Epithelial cell of proximal tubule (primary cell): ENCODE measurements at regions not wholly inside any gene's neighbourhood (a gene's known extent, or its start where the extent isn't known, plus 50 kb on each side); places are given as distances from the start of the nearest gene placed in this dataset.

Source experiments
- DNase-seq: peaks from one replicate; pipeline ENCODE4 v3.0.0-alpha.2; 2011; ENCODE audit warnings: low read depth
- H3K4me3 ChIP-seq: 2 replicates; pipeline ENCODE4 v1.5.1; 2011; ENCODE audit warnings: low read depth, mild to moderate bottlenecking, low read length
- CTCF ChIP-seq: conservative IDR thresholded peaks from 2 replicates; pipeline ENCODE4 v1.5.1; 2012; ENCODE audit warnings: low read depth, mild to moderate bottlenecking, low read length

DNA sequence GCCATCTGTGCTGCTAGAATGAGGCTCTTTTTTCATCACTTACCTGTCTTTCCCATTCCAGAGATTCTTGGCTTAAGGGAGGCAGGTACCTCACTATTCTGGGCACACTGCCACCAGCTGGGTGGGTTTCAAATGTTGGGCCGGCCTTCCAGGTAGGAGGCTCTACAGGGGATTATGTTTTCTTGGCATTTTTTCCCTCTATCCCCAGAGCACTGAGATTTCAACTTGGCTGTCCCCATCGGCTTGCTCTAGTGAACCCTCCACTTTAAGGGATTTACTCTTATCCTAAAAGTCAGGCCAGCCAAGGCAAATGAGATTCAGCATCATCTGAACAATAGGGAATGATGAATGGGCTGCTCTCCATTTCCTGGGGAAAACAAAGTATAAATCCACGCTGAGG is 710.1 kb upstream of the CELF2 start:
- no peak for TF ChIP-seq CTCF
- DNase-seq = no peak
- no peak overlapping the region for H3K4me3 ChIP-seq

DNA sequence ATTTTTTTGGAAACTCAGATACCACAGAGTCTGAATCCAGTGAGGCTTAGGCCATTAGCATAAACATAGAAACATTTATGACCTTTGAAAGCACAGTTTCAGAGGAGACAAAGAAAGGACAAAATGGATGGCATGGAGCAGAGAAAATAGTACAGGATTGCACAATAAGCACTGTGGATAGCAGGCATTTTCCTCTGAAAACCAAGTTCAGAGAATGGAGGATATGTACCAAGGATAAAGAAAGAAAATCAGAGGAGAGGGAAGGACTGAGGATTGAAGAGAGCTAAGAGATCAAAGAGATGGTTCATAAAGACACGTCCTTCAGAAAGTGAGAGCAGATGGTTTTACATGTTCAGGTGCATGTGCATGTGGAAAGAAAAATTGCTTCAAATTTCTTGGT is 707.2 kb upstream of the CELF2 start:
- no peak for TF ChIP-seq CTCF
- no peak for DNase-seq
- H3K4me3 ChIP-seq = no peak overlapping the region

DNA sequence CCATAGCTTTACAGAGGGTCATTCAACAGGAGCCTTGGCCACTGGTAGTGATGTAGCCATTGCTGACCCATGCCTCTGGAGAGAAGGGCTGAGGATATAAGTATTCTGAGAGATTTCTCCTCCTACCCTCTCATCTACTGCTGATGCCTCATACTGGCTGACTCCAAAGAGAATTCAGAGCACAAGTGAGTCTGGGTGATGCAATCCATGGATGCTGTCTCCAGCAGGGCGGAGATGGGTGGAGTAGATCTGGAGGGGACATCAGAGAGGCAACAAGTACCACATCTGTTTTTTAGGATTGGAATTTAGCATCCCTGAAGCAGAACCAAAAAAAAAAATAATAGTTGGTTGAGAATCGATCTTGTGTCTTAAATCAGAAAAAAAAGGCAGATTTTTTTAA is 705.7 kb upstream of the CELF2 start:
- H3K4me3 ChIP-seq = no peak overlapping the region
- no peak for TF ChIP-seq CTCF
- DNase-seq = no peak

DNA sequence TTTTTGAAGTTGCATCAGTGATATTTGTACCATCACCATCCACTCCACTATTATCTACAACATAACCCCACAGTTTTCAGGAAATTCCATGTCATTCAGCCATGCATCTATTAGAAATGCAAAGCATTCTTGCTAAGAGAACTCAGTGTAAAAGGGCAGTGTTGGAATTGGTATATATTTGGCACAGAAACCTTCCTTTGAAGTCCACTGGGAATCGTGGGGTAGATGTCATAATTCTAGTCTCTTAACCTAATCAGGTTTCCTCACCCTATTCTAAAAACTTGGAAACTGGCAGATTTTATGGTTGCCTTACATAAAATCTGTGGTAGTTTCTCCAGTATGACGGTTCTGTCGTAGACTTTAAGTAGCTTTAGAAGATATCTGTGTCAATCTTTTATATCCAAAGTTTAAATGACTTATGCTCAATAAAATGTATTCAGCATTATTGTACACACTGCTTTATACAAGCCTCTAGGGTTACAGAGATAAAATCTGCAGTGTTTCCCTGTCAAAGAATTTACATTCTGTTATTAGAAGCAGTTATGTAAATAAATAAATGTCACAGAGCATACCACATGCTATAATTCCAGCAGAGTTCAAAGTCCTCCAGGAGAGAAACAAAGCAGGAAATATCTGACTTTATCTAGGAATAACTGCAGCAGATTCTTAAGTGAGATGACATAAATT is 704.4 kb upstream of the CELF2 start:
- no peak overlapping the region for H3K4me3 ChIP-seq
- TF ChIP-seq CTCF = no peak
- no peak for DNase-seq

GRCh38 chr10:10314626-10315025 is 703.0 kb upstream of the CELF2 start:
- DNase-seq = no peak
- TF ChIP-seq CTCF = no peak
- H3K4me3 ChIP-seq = no peak overlapping the region

- H3K4me3 ChIP-seq = no peak overlapping the region
- no peak for TF ChIP-seq CTCF
- DNase-seq = no peak
These were observed 701.7 kb upstream of the CELF2 start for GRCh38 chr10:10315989-10316388.

DNA sequence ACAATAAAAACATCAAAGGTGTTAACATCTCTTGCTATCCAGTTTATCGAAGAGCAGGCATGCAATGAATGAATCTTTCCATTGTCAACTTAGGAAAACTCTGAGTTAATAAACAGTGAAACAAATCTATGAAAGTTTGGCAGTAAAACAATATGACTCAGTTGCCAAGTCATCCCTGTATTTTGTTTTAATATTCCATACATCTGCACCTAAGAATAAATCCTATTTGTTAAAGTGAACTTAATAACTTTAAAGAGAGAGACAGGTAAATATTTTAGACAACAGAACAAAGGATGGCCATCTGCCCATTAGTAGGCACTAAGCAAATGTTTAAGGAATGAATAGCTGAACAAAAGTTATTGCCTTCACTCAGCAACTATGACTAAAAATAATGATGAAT is 700.5 kb upstream of the CELF2 start:
- no peak for TF ChIP-seq CTCF
- no peak for DNase-seq
- H3K4me3 ChIP-seq = no peak overlapping the region
